ENCODE measurements at regions not wholly inside any gene's neighbourhood (a gene's known extent, or its start where the extent isn't known, plus 50 kb on each side); places are given as distances from the start of the nearest gene placed in this dataset.

GRCh38 chr10:56522166-56522565, 161.1 kb upstream of the ZWINT start:
- H3K4me3 ChIP-seq (ENCODE audit: low read depth, low read length): no peak overlapping the region
- TF ChIP-seq CTCF (conservative IDR thresholded peaks at IDR 0.05; ENCODE audit: low read depth, low read length): no peak
- DNase-seq (ENCODE audit: low read depth): no peak

- H3K4me3 ChIP-seq (ENCODE audit: low read depth, low read length): no peak overlapping the region
- TF ChIP-seq CTCF (conservative IDR thresholded peaks at IDR 0.05; ENCODE audit: low read depth, low read length): no peak
Measured at GRCh38 chr10:56508562-56508961, 147.5 kb upstream of the ZWINT start.

GRCh38 chr10:56507033-56507432, 146.0 kb upstream of the ZWINT start:
- H3K4me3 ChIP-seq (ENCODE audit: low read depth, low read length): no peak overlapping the region
- no peak for DNase-seq (ENCODE audit: low read depth)
- TF ChIP-seq CTCF (conservative IDR thresholded peaks at IDR 0.05; ENCODE audit: low read depth, low read length): no peak

More at GRCh38 chr10:56508562-56508961, 147.5 kb upstream of the ZWINT start:
- no peak for DNase-seq (ENCODE audit: low read depth)

GRCh38 chr10:56505555-56505954, 144.5 kb upstream of the ZWINT start:
- no peak for DNase-seq (ENCODE audit: low read depth)
- TF ChIP-seq CTCF (conservative IDR thresholded peaks at IDR 0.05; ENCODE audit: low read depth, low read length): no peak
- H3K4me3 ChIP-seq (ENCODE audit: low read depth, low read length): no peak overlapping the region

- H3K4me3 ChIP-seq (ENCODE audit: low read depth, low read length): no peak overlapping the region
- DNase-seq (ENCODE audit: low read depth): no peak
- no peak for TF ChIP-seq CTCF (conservative IDR thresholded peaks at IDR 0.05; ENCODE audit: low read depth, low read length)
Measured at GRCh38 chr10:56496186-56496486, 135.1 kb upstream of the ZWINT start.

GRCh38 chr10:56487746-56488145, 126.7 kb upstream of the ZWINT start:
- no peak for TF ChIP-seq CTCF (conservative IDR thresholded peaks at IDR 0.05; ENCODE audit: low read depth, low read length)
- DNase-seq (ENCODE audit: low read depth): no peak
- no peak overlapping the region for H3K4me3 ChIP-seq (ENCODE audit: low read depth, low read length)

GRCh38 chr10:56481521-56482091, 120.5 kb upstream of the ZWINT start:
- H3K4me3 ChIP-seq (ENCODE audit: low read depth, low read length): no peak overlapping the region
- no peak for DNase-seq (ENCODE audit: low read depth)
- no peak for TF ChIP-seq CTCF (conservative IDR thresholded peaks at IDR 0.05; ENCODE audit: low read depth, low read length)

Data from choroid plexus epithelial cell (primary cell).